GM12865 (cell line): ENCODE measurements at regions not wholly inside any gene's neighbourhood (a gene's known extent, or its start where the extent isn't known, plus 50 kb on each side); places are given as distances from the start of the nearest gene placed in this dataset.

ENCODE experiments used
- DNase-seq: peaks from one replicate; pipeline ENCODE4 v3.0.0; 2010; ENCODE audit warnings: low read depth
- H3K4me3 ChIP-seq: 2 replicates; pipeline ENCODE4 v1.5.1; 2011; ENCODE audit warnings: mild to moderate bottlenecking, low read depth, low read length, control low read depth
- CTCF ChIP-seq: IDR thresholded peaks from 2 replicates; pipeline ENCODE4 v1.5.1; 2011; ENCODE audit warnings: low read length, control low read depth, low read depth, inconsistent platforms; ENCODE audit not compliant: insufficient read depth; ENCODE audit errors: missing control alignments

GRCh38 chr11:97948793-97949192 lies 1072.0 kb upstream of the CNTN5 start:
- no peak for DNase-seq
- no peak for TF ChIP-seq CTCF
- no peak overlapping the region for H3K4me3 ChIP-seq

GRCh38 chr11:97955595-97955994 lies 1065.2 kb upstream of the CNTN5 start:
- H3K4me3 ChIP-seq, result no peak overlapping the region
- DNase-seq, result no peak
- no peak for TF ChIP-seq CTCF

- TF ChIP-seq CTCF, result no peak
- H3K4me3 ChIP-seq, result no peak overlapping the region
- no peak for DNase-seq
These were observed 1063.8 kb upstream of the CNTN5 start for GRCh38 chr11:97956904-97957303.

GRCh38 chr11:97961431-97961830 lies 1059.3 kb upstream of the CNTN5 start:
- H3K4me3 ChIP-seq, result no peak overlapping the region
- TF ChIP-seq CTCF, result no peak
- DNase-seq, result no peak

- no peak overlapping the region for H3K4me3 ChIP-seq
- DNase-seq, result no peak
- no peak for TF ChIP-seq CTCF
These were observed 1058.0 kb upstream of the CNTN5 start for GRCh38 chr11:97962758-97963157.

- TF ChIP-seq CTCF, result no peak
- DNase-seq, result no peak
- no peak overlapping the region for H3K4me3 ChIP-seq
These were observed 1057.0 kb upstream of the CNTN5 start for GRCh38 chr11:97963528-97964331.
